Fibroblast of lung (primary cell): ENCODE measurements at regions not wholly inside any gene's neighbourhood (a gene's known extent, or its start where the extent isn't known, plus 50 kb on each side); places are given as distances from the start of the nearest gene placed in this dataset.

Experiments used
- DNase-seq, 2 donors: peaks; one replicate each; pipeline versions ENCODE4 v3.0.0 to v3.0.0-alpha.2; 2010; ENCODE audit warnings: low read depth in 2 of 2
- H2AFZ ChIP-seq: 2 replicates; pipeline ENCODE4 v1.5.1; 2012; ENCODE audit warnings: low read length, control low read depth, inconsistent platforms
- H3K27ac ChIP-seq: 2 replicates; pipeline ENCODE4 v1.5.1; 2011; ENCODE audit warnings: low read length, control low read depth; ENCODE audit not compliant: insufficient read depth
- H3K27me3 ChIP-seq: 2 replicates; pipeline ENCODE4 v1.5.1; 2011; ENCODE audit warnings: mild to moderate bottlenecking, low read length; ENCODE audit not compliant: control insufficient read depth, insufficient read depth
- H3K36me3 ChIP-seq: 2 replicates; pipeline ENCODE4 v1.5.1; 2011; ENCODE audit warnings: low read length; ENCODE audit not compliant: control insufficient read depth, insufficient read depth
- H3K4me1 ChIP-seq: 2 replicates; pipeline ENCODE4 v1.5.1; 2011; ENCODE audit warnings: low read length; ENCODE audit not compliant: control insufficient read depth, insufficient read depth; ENCODE audit errors: extremely low read depth
- H3K4me2 ChIP-seq: 2 replicates; pipeline ENCODE4 v1.5.1; 2011; ENCODE audit warnings: low read length, control low read depth; ENCODE audit not compliant: insufficient read depth; ENCODE audit errors: extremely low read depth
- H3K4me3 ChIP-seq, 4 experiments: fragments of 200-600 bp in 1 of 4; sonication (generic) in 1 of 4; replicated peaks in 1 of 4; 2 replicates each; pipeline ENCODE4 v1.5.1; 2011 to 2016; ENCODE audit warnings: low read length in 4 of 4, low read depth in 3 of 4, mild to moderate bottlenecking in 3 of 4, control low read depth in 2 of 4, inconsistent platforms in 1 of 4, mixed read lengths in 1 of 4; ENCODE audit not compliant: insufficient read depth in 1 of 4; ENCODE audit errors: control extremely low read depth in 1 of 4
- H3K79me2 ChIP-seq: 2 replicates; pipeline ENCODE4 v1.5.1; 2012; ENCODE audit warnings: mild to moderate bottlenecking, low read length, inconsistent platforms; ENCODE audit not compliant: control insufficient read depth, insufficient read depth
- H3K9ac ChIP-seq: 2 replicates; pipeline ENCODE4 v1.5.1; 2011; ENCODE audit warnings: mild to moderate bottlenecking, low read length, control low read depth; ENCODE audit not compliant: insufficient read depth
- H3K9me3 ChIP-seq: 2 replicates; pipeline ENCODE4 v1.5.1; 2012; ENCODE audit warnings: low read depth, low read length; ENCODE audit not compliant: control insufficient read depth, insufficient read depth
- H4K20me1 ChIP-seq: 2 replicates; pipeline ENCODE4 v1.5.1; 2011; ENCODE audit warnings: low read length; ENCODE audit not compliant: control insufficient read depth, insufficient read depth; ENCODE audit errors: extremely low read depth
- EZH2 ChIP-seq: IDR thresholded peaks from 2 replicates; pipeline ENCODE4 v1.5.1; 2012; ENCODE audit warnings: low read length, control low read depth, mild to moderate bottlenecking; ENCODE audit errors: missing control alignments
- TF ChIP-seq, protein P1 (sequence below), 2 donors: IDR thresholded peaks in 1 of 2; conservative IDR thresholded peaks in 1 of 2; 1 replicate in 1 of 2; 2 replicates in 1 of 2; pipeline ENCODE4 v1.5.1; 2011 to 2012; ENCODE audit warnings: low read length in 2 of 2, control low read depth in 1 of 2, inconsistent platforms in 1 of 2, low read depth in 1 of 2, mild to moderate bottlenecking in 1 of 2

- Histone ChIP-seq H3K4me1 (no peaks in the 10 kb centered on the region), H2AFZ (no peak overlapping the region), H3K4me2 (no peak overlapping the region), H3K27ac (no peak overlapping the region), H3K9me3 (no peaks in the 10 kb centered on the region), H3K27me3 (no peaks in the 10 kb centered on the region), H3K79me2 (no peaks in the 10 kb centered on the region), H3K4me3 (no peak overlapping the region), H3K36me3 (no peaks in the 10 kb centered on the region), H4K20me1 (no peaks in the 10 kb centered on the region), H3K9ac (no peak overlapping the region)
- no peak for DNase-seq
- no peak for TF ChIP-seq EZH2
- TF ChIP-seq, protein P1, sequence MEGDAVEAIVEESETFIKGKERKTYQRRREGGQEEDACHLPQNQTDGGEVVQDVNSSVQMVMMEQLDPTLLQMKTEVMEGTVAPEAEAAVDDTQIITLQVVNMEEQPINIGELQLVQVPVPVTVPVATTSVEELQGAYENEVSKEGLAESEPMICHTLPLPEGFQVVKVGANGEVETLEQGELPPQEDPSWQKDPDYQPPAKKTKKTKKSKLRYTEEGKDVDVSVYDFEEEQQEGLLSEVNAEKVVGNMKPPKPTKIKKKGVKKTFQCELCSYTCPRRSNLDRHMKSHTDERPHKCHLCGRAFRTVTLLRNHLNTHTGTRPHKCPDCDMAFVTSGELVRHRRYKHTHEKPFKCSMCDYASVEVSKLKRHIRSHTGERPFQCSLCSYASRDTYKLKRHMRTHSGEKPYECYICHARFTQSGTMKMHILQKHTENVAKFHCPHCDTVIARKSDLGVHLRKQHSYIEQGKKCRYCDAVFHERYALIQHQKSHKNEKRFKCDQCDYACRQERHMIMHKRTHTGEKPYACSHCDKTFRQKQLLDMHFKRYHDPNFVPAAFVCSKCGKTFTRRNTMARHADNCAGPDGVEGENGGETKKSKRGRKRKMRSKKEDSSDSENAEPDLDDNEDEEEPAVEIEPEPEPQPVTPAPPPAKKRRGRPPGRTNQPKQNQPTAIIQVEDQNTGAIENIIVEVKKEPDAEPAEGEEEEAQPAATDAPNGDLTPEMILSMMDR (conservative IDR thresholded peaks at IDR 0.05 in 1 of 2, IDR thresholded peaks at IDR 0.05 in 1 of 2; ENCODE audit: low read depth in 1 of 2, low read length in 2 of 2): no peak
Measured at GRCh38 chrX:23114241-23114640, 114.5 kb downstream of the DDX53 start.

GRCh38 chrX:23115651-23116050 lies 115.9 kb downstream of the DDX53 start:
- Histone ChIP-seq H3K27ac (no peak overlapping the region), H3K27me3 (no peaks in the 10 kb centered on the region), H3K79me2 (no peaks in the 10 kb centered on the region), H3K9ac (no peak overlapping the region), H4K20me1 (no peaks in the 10 kb centered on the region), H3K36me3 (no peaks in the 10 kb centered on the region), H3K9me3 (no peaks in the 10 kb centered on the region), H3K4me1 (no peaks in the 10 kb centered on the region), H3K4me2 (no peak overlapping the region), H2AFZ (no peak overlapping the region), H3K4me3 (no peak overlapping the region)
- TF ChIP-seq, protein P1 (conservative IDR thresholded peaks at IDR 0.05 in 1 of 2, IDR thresholded peaks at IDR 0.05 in 1 of 2; ENCODE audit: low read depth in 1 of 2, low read length in 2 of 2): no peak
- no peak for TF ChIP-seq EZH2
- DNase-seq: no peak

GRCh38 chrX:23118163-23118562 lies 118.4 kb downstream of the DDX53 start:
- Histone ChIP-seq H3K4me1 (no peaks in the 10 kb centered on the region), H3K27me3 (no peaks in the 10 kb centered on the region), H3K4me2 (no peak overlapping the region), H3K4me3 (no peak overlapping the region), H3K9me3 (no peaks in the 10 kb centered on the region), H3K27ac (no peak overlapping the region), H3K79me2 (no peaks in the 10 kb centered on the region), H2AFZ (no peak overlapping the region), H3K9ac (no peak overlapping the region), H3K36me3 (no peaks in the 10 kb centered on the region), H4K20me1 (no peaks in the 10 kb centered on the region)
- TF ChIP-seq, protein P1 (conservative IDR thresholded peaks at IDR 0.05 in 1 of 2, IDR thresholded peaks at IDR 0.05 in 1 of 2; ENCODE audit: low read depth in 1 of 2, low read length in 2 of 2): no peak
- TF ChIP-seq EZH2: no peak
- no peak for DNase-seq
